T47D (cell line): ENCODE measurements at regions not wholly inside any gene's neighbourhood (a gene's known extent, or its start where the extent isn't known, plus 50 kb on each side); places are given as distances from the start of the nearest gene placed in this dataset.
"Not testable (repeated sequence)": the region's sequence is repeated elsewhere in the genome, so short reads cannot be mapped to it uniquely, and the experiment has no call there.

Experiments
- DNase-seq, 2 experiments: peaks; one replicate each; pipeline versions ENCODE4 v3.0.0 to v3.0.0-alpha.2; 2011 to 2012; ENCODE audit warnings: low read depth in 1 of 2, low spot score in 1 of 2
- JUND ChIP-seq: IDR thresholded peaks from 2 replicates; pipeline ENCODE4 v1.6.1; 2012; ENCODE audit warnings: low read depth
- in situ Hi-C: cut with HindIII; loops from 2 replicates; pipeline ENCODE4 v1.10.0; 2016; ENCODE audit warnings: low sequenced_read_pairs, low pct_unique_long_range_greater_than_20kb

DNA sequence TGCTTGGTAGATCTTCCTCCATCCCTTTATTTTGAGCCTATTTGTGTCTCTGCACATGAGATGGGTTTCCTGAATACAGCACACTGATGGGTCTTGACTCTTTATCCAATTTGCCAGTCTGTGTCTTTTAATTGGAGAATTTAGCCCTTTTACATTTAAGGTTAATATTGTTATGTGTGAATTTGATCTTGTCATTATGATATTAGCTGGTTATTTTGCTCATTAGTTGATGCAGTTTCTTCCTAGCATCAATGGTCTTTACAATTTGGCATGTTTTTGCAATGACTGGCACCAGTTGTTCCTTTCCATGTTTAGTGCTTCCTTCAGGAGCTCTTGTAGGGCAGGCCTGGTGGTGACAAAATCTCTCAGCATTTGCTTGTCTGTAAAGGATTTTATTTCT is 72.4 kb downstream of the HNRNPD start:
- in situ Hi-C loops, DNase-seq: not testable (repeated sequence)

DNA sequence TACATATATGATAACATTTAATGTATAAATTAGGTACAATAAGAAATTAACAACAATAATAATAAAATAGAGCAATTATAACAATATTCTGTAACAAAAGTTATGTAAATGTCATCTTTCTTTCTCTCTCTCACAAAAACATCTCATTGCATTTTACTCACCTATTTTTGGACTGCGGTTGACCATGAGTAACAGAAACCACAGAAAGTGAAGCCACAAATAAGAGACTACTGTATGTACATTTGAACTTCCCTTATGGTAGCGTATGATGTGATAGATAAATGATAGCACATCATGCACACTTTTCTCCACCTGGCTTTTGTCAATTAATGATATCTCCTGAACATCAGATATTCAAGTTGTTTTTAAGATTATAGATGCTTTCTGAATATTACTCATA is 80.5 kb downstream of the HNRNPD start:
- in situ Hi-C loops: no loop called here
- no peak for DNase-seq
- no peak for TF ChIP-seq JUND

DNA sequence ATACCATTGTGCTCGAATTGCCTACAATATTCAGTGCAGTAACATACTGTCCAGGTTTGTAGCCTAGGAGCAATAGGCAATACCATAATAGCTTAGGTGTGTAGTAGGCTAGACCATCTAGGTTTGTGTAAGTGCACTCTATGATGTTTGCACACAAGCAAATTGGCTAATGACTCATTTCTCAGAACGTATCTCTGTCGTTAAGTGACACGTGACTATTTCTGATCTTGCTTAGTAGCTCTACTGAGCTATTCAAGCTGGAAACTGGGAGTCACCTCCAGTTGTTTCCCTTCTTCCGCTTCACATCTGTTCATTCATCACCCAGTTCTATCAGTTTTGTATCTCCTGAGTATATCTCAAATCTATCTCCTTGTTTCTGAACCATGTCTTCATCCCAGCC is 86.1 kb downstream of the HNRNPD start:
- in situ Hi-C loops: no loop called here
- no peak for TF ChIP-seq JUND
- DNase-seq: no peak

DNA sequence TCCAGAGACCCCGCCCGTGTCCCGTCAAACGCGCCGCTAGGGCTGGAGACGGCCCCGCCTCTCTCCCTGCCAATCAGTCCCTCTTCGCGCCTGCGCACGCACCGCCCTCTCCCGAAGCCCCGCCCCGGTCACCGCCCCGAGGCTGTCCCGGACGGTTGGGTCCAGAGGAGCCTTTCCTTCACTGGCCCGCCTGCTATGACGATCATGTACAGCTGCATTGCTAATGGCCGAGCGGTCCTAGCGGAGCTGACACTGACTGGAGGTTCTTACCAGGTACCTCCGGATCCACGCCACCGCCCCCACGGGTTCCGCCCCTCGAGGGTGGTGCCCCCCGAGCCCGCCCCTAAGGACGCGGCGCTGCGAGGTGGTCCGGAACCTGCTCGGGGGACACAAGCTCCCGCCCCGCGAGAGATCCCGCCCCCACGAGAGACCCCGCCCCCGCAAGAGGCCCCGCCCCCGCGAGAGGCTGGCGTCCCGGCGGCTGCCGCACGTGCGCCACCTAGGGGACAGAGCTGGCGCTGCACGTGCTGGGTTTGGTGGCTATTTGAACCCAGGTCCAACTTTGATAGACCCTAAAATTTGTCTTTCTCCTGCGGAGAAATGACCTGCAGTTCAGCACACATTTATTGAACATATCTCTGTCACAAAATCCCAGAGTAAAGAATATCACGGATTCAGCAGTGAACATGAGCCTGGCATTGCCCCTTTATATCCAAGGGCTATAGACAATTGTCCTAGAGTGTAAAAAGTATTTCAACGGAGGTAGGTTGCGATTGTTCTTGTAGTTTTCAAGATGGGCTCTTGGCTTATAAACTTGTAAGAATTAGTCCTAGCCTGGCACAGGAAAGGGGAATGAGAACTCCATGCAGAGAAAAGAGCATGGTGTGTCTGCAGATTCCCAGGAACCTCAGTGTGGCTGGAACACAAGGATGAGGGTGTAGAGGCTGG is 88.7 kb downstream of the HNRNPD start:
- peak; percentile 93 to 99 for DNase-seq
- TF ChIP-seq JUND: no peak
- in situ Hi-C loops: no loop called here

DNA sequence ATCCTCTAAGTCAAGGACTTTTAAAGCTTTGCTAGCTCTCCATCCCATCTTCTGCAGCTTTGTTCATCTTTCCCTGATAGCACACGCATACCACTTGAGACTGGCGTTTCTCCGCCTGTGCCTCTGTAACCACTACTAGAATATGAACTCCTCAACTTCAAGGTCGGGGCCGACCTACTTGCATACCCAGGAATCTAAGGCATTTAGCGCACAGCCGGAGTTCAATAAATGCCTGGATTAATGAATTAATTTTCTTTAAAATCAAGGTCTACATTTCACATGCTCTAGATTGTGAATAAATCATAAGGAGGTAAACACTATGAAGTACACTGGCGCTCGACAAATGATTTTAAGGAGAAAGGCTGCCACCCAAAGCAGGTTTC is 89.3 kb downstream of the HNRNPD start:
- no peak for DNase-seq
- in situ Hi-C loops: no loop called here
- no peak for TF ChIP-seq JUND

DNA sequence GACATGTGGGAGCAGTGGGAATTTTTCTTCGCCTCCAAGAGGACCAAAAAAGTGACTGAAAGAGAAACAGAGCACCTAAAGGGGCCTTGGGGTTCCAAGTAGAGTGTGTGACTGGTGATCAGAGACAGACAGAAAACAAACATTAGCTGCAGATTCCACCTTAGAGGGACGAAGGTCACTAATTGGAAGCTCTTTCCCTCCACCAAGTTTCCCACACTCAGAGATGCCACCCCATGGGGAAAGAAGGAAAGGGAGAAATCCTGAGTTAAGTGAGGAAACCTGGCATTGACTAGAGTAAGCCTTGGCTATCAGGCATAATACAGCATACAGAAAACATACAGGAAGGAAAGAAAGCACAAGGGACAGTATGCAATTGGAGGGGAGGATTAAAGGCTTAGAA is 90.9 kb downstream of the HNRNPD start:
- in situ Hi-C loops: no loop called here
- no peak for TF ChIP-seq JUND
- DNase-seq: no peak

DNA sequence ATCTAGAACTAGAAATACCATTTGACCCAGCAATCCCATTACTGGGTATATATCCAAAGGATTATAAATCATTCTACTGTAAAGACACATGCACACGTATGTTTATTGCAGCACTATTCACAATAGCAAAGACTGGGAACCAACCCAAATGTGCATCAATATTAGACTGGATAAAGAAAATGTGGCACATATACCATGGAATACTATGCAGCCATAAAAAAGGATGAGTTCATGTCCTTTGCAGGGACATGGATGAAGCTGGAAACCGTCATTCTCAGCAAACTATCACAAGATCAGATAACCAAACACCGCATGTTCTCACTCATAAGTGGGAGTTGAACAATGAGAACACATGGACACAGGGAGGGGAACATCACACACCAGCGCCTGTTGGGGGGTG is 94.2 kb downstream of the HNRNPD start:
- DNase-seq, in situ Hi-C loops: not testable (repeated sequence)

DNA sequence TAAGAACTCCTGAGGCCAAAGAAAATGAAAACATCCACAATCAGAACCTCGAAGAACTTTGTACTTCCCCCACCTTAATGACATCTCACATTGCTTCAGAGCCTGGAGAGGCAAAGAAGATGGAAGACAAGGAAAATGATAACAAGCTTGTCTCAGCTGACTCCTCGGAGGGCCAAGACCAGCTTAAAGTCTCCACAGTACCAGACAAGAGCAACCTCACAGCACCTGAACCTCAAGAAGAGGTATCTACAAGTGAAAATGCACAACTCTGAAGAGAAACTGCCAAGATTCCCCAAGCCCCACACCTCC is 97.5 kb downstream of the HNRNPD start:
- DNase-seq: no peak
- in situ Hi-C loops: no loop called here

DNA sequence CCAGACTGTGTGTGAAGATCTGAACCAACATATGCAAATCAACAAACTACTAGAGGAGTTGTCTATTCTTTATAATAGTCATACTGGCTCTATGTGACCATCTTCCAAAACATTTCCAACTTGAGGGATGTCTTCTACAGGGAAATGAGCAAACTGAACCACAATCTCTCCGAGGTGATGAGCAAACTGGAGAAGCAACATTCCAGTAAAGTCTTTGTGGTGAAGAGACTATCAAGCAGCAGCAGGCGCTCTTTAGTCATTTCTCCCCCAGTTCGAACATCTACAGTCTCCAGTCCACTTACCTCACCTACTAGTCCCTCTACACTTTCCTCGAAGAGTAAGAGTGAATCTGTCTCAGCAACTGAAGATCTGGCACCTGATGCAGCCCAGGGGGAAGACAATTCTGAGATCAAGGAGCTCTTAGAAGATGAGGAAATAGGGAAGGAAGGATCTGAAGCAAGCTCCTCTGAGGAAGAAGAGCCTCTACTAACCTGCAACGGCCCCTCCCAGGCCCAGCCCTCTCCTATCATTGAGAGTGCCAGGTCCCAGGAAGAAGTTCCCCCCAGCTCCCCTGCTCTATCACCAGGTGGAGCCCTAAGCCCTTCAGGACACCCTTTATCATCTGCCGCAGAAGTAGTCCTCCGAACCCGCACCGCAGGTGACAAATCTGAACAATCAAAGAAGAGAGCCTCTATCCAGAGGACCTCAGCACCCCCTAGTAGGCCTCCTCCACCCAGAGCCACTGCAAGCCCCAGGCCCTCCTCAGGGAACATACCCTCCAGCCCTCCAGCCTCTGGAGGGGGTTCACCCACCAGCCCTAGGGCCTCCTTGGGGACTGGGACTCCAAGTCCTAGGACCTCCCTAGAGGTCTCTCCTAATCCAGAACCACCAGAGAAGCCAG is 98.1 kb downstream of the HNRNPD start:
- in situ Hi-C loops: no loop called here
- no peak for TF ChIP-seq JUND
- no peak for DNase-seq

More for the DNA sequence above, 97.5 kb downstream of the HNRNPD start:
- no peak for TF ChIP-seq JUND

DNA sequence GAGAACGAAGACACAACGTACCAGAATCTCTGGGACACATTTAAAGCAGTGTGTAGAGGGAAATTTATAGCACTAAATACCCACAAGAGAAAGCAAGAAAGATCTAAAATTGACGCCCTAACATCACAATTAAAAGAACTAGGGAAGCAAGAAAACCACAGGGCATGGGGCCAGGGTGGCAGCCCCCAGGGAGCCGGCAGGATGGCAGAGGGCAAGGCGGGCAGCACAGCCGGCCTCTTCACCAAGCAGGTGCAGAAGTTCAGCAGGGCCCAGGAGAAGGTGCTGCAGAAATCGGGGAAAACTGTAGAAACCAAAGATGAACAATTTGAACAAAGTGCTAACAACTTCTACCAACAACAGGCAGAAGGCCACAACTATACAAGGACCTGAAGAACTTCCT is 99.1 kb downstream of the HNRNPD start:
- DNase-seq, in situ Hi-C loops: not testable (repeated sequence)

DNA sequence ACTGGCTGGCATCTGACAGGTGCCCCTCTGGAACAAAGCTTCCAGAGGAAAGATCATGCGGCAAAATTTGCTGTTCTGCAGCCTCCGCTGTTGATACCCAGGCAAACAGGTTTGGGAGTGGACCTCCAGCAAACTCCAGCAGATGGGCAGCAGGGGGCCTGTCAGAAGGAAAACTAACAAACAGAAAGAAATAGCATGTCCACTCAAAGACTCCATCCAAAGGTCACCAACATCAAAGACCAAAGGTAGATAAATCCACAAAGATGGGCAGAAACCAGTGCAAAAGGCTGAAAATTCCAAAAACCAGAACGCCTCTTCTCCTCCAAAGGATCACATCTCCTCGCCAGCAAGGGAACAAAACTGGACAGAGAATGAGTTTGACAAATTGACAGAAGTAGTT is 101.3 kb downstream of the HNRNPD start:
- in situ Hi-C loops: not testable (repeated sequence)

DNA sequence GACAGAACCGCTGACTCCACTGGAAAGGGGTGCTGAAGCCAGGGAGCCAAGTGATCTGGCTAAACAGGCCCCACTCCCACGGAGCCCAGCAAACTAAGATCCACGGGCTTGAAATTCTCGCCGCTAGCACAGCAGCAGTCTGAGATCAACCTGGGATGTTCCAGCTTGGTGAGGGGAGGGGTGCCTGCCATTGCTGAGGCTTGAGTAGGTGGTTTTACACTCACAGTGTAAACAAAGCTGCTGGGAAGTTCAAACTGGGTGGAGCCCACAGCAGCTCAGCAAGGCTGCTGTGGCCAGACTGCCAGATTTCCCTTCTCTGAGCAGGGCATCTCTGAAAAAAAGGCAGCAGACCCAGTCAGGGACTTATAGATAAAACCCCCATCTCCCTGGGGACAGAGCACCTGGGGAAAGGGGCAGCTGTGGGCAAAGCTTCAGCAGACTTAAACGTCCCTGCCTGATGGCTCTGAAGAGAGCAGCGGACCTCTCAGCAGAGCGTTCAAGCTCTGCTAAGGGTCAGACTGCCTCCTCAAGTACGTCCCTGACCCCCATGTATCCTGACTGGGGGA is 101.8 kb downstream of the HNRNPD start:
- DNase-seq, in situ Hi-C loops: not testable (repeated sequence)

More for the DNA sequence above, 101.3 kb downstream of the HNRNPD start:
- DNase-seq: not testable (repeated sequence)

DNA sequence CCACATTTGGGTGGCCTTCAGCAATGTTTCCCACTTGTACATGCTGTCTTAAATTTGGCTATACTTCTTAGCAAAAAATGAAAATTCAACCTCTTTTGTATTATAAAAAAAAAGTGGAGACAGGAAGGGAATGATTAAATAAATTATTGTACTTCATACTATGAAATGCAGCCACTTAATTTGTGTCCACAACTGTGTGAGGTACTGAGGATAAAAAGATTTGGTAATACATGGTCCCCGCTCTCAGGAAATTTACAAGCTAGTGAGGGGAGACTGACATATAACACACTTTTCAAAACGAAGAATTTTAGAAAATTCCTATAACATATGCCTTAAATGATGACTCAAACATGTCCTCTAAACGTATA is 105.0 kb downstream of the HNRNPD start:
- TF ChIP-seq JUND: no peak
- no peak for DNase-seq
- in situ Hi-C loops: no loop called here
